Osteoblast (primary cell): ENCODE measurements at regions not wholly inside any gene's neighbourhood (a gene's known extent, or its start where the extent isn't known, plus 50 kb on each side); places are given as distances from the start of the nearest gene placed in this dataset.

Experiments
- DNase-seq: peaks from one replicate; pipeline ENCODE4 v3.0.0; 2011; ENCODE audit warnings: low spot score, mixed read lengths; ENCODE audit not compliant: insufficient read length; ENCODE audit errors: missing footprints
- H2AFZ ChIP-seq: 2 replicates; pipeline ENCODE4 v1.6.0; 2011; ENCODE audit warnings: mild to moderate bottlenecking, low read length
- H3K27ac ChIP-seq: 2 replicates; pipeline ENCODE4 v1.5.1; 2011; ENCODE audit warnings: mild to moderate bottlenecking, low read depth, low read length, moderate library complexity
- H3K27me3 ChIP-seq: 2 replicates; pipeline ENCODE4 v1.6.0; 2012; ENCODE audit warnings: mild to moderate bottlenecking, control low read depth, inconsistent platforms, low read length, moderate library complexity; ENCODE audit not compliant: insufficient read depth
- H3K36me3 ChIP-seq: 2 replicates; pipeline ENCODE4 v1.5.1; 2011; ENCODE audit warnings: mild to moderate bottlenecking, low read length, control low read depth, moderate library complexity; ENCODE audit not compliant: insufficient read depth
- H3K4me1 ChIP-seq: 2 replicates; pipeline ENCODE4 v1.5.1; 2011; ENCODE audit warnings: mild to moderate bottlenecking, low read length, control low read depth, moderate library complexity; ENCODE audit not compliant: insufficient read depth
- H3K4me2 ChIP-seq: 2 replicates; pipeline ENCODE4 v1.6.0; 2011; ENCODE audit warnings: mild to moderate bottlenecking, low read length; ENCODE audit not compliant: insufficient read depth
- H3K4me3 ChIP-seq: fragments of 200-600 bp; sonication (generic); 3 replicates; pipeline ENCODE4 v1.5.1; 2012; ENCODE audit warnings: mild to moderate bottlenecking, low read length, inconsistent platforms; ENCODE audit not compliant: insufficient read depth
- H3K79me2 ChIP-seq: 2 replicates; pipeline ENCODE4 v1.6.0; 2012; ENCODE audit warnings: mild to moderate bottlenecking, low read length, control low read depth, inconsistent platforms; ENCODE audit not compliant: insufficient read depth
- H3K9me3 ChIP-seq: 2 replicates; pipeline ENCODE4 v1.5.1; 2011; ENCODE audit warnings: low read depth, low read length, control low read depth
- H4K20me1 ChIP-seq: 2 replicates; pipeline ENCODE4 v1.6.0; 2012; ENCODE audit warnings: mild to moderate bottlenecking, low read length, control low read depth; ENCODE audit not compliant: insufficient read depth
- CTCF ChIP-seq: IDR thresholded peaks from 2 replicates; pipeline ENCODE4 v1.5.1; 2011; ENCODE audit warnings: mild to moderate bottlenecking, low read depth, low read length, moderate library complexity; ENCODE audit errors: extremely low read depth

DNA sequence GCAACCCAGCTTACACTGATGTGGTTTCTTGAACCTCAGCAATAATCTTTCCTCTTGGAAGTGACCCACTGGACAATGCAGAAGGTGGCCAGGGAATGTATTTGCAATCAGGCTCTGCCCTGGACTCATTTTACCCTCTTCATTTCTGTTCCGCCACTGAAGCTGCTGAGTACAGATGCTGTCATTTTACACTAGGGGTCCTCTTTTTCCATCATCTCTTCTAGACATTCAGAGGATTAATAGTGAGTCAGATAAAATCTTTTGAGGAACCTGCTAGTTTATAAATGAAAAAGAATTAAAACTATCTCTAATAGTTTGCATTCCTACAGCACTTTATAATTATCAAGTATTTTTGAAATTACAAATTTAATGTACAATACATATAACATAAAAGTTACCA is 87.9 kb upstream of the PNPT1 start:
- Histone ChIP-seq H2AFZ (no peak overlapping the region), H3K9me3 (no peaks in the 10 kb centered on the region), H3K79me2 (no peaks in the 10 kb centered on the region), H3K36me3 (no peaks in the 10 kb centered on the region), H3K27ac (no peak overlapping the region), H3K4me3 (no peak overlapping the region), H3K4me2 (no peak overlapping the region), H3K4me1 (peaks cover 14% of the 10 kb centered on the region), H3K27me3 (no peaks in the 10 kb centered on the region), H4K20me1 (no peaks in the 10 kb centered on the region)
- DNase-seq, result no peak
- TF ChIP-seq CTCF, result no peak

- H3K4me1 ChIP-seq, result peaks cover 14% of the 10 kb centered on the region
- no peaks in the 10 kb centered on the region for H3K27me3 ChIP-seq
- no peaks in the 10 kb centered on the region for H3K36me3 ChIP-seq
- H4K20me1 ChIP-seq, result no peaks in the 10 kb centered on the region
- no peaks in the 10 kb centered on the region for H3K79me2 ChIP-seq
- no peaks in the 10 kb centered on the region for H3K9me3 ChIP-seq
- TF ChIP-seq CTCF, result no peak
- no peak overlapping the region for H3K27ac ChIP-seq
- peak overlapping the region; percentile 74 for H2AFZ ChIP-seq
- H3K4me2 ChIP-seq, result no peak overlapping the region
- H3K4me3 ChIP-seq, result no peak overlapping the region
- DNase-seq, result no peak
These were observed 87.1 kb upstream of the PNPT1 start for GRCh38 chr2:55780697-55781096.

DNA sequence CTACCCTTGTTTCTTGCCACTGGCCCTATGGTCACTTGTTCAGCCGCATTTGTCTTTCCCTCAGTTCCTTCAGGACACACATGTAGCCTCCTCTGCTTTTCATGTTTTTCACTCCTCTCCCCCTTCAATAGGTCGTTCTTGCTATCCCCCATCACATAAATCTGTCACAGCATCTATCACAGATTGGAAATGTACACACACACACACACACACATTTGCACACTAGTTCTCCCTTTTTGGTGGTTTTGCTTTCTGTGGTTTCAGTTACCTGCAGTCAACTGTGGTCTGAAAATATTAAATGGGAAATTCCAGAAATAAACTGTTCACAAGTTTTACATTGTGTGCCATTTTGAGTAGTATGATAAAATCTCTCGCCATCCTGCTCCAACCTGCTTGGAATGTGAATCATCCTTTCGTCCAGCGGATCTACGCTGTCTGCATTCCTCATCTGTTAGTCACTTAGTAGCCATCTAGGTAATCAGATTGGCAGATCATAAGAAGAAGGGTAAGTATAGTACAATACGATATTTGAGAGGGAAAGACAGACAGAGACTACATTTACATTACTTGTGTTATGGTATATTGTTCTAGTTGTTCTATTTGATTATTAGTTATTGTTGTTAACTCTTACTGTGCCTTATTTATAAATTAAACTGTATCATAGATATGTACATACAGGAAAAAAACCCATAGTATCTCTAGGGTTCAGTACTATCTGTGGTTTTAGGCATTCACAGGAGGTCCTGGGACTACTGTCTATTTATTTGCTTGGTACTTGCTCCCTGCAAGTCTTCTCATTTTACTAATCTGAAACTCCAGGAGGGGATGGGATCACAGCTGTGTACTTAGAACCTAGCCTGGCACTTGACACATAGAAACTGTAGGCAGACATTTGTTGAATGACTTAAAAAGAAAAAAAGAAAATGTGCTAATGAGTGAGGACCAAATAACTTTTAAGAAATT is 86.1 kb upstream of the PNPT1 start:
- Histone ChIP-seq H3K4me2 (no peak overlapping the region), H3K4me1 (peaks cover 14% of the 10 kb centered on the region), H3K9me3 (no peaks in the 10 kb centered on the region), H3K27me3 (no peaks in the 10 kb centered on the region), H3K79me2 (no peaks in the 10 kb centered on the region), H3K36me3 (no peaks in the 10 kb centered on the region), H2AFZ (peak overlapping the region; percentile 8), H3K27ac (peak overlapping the region; percentile 60), H4K20me1 (no peaks in the 10 kb centered on the region), H3K4me3 (no peak overlapping the region)
- no peak for TF ChIP-seq CTCF
- DNase-seq, result peak; percentile 73

DNA sequence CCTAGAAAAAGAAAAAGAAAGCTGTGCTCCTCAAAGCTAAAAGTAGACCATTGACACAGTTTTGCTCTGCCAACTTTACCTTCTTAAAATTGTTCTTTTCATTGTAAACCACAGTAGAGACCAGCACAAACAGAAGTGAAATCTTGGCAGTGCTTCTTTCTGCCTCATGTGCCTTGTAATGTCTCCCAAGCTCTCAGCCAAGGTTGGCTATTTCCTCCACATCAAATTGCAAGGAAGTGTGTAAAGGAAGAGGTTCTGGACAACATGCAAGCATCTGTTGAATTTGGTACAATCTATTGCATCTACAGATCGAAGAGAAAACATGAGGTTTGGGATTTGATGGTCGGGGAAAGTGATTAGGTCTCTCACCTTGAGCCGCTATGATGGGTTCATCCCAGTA is 83.3 kb upstream of the PNPT1 start:
- no peak for TF ChIP-seq CTCF
- Histone ChIP-seq H4K20me1 (no peaks in the 10 kb centered on the region), H2AFZ (no peak overlapping the region), H3K36me3 (no peaks in the 10 kb centered on the region), H3K9me3 (no peaks in the 10 kb centered on the region), H3K4me2 (no peak overlapping the region), H3K79me2 (no peaks in the 10 kb centered on the region), H3K4me3 (no peak overlapping the region), H3K27me3 (no peaks in the 10 kb centered on the region), H3K4me1 (peaks cover 17% of the 10 kb centered on the region), H3K27ac (no peak overlapping the region)
- no peak for DNase-seq
